Parathyroid adenoma (tissue), 2 donors: ENCODE measurements at regions not wholly inside any gene's neighbourhood (a gene's known extent, or its start where the extent isn't known, plus 50 kb on each side); places are given as distances from the start of the nearest gene placed in this dataset.

ENCODE experiments used
- H2AFZ ChIP-seq: fragments of 300-600 bp; sonication (generic); one replicate; pipeline ENCODE4 v1.7.0; 2017; ENCODE audit warnings: antibody characterized with exemption, mild to moderate bottlenecking
- H3K27ac ChIP-seq: fragments of 300-600 bp; sonication (generic); one replicate; pipeline ENCODE4 v1.7.0; 2017
- H3K27me3 ChIP-seq: fragments of 300-600 bp; sonication (generic); one replicate; pipeline ENCODE4 v1.7.0; 2017; ENCODE audit warnings: low read length; ENCODE audit not compliant: control insufficient read depth, insufficient read depth
- H3K36me3 ChIP-seq: fragments of 300-600 bp; sonication (generic); one replicate; pipeline ENCODE4 v1.7.0; 2017; ENCODE audit warnings: low read length; ENCODE audit not compliant: control insufficient read depth, insufficient read depth
- H3K4me1 ChIP-seq: fragments of 300-600 bp; sonication (generic); one replicate; pipeline ENCODE4 v1.7.0; 2017; ENCODE audit warnings: control low read depth
- H3K4me2 ChIP-seq: fragments of 300-600 bp; sonication (generic); one replicate; pipeline ENCODE4 v1.7.0; 2017; ENCODE audit warnings: low read length
- H3K4me3 ChIP-seq: fragments of 300-600 bp; sonication (generic); one replicate; pipeline ENCODE4 v1.7.0; 2017; ENCODE audit warnings: low read depth, low read length
- H3K79me2 ChIP-seq: fragments of 300-600 bp; sonication (generic); one replicate; pipeline ENCODE4 v1.7.0; 2017; ENCODE audit warnings: control low read depth
- H3K9ac ChIP-seq: fragments of 300-600 bp; sonication (generic); one replicate; pipeline ENCODE4 v1.7.0; 2017; ENCODE audit warnings: mild to moderate bottlenecking
- H3K9me3 ChIP-seq: fragments of 300-600 bp; sonication (generic); one replicate; pipeline ENCODE4 v1.7.0; 2017; ENCODE audit warnings: low read length; ENCODE audit not compliant: control insufficient read depth
- TF ChIP-seq, protein P1 (sequence below): fragments of 300-600 bp; sonication (generic); IDR thresholded peaks from one replicate; pipeline ENCODE4 v1.7.0; 2017; ENCODE audit warnings: antibody characterized with exemption, mild to moderate bottlenecking
- donor health status: primary hyperparathyroidism.

DNA sequence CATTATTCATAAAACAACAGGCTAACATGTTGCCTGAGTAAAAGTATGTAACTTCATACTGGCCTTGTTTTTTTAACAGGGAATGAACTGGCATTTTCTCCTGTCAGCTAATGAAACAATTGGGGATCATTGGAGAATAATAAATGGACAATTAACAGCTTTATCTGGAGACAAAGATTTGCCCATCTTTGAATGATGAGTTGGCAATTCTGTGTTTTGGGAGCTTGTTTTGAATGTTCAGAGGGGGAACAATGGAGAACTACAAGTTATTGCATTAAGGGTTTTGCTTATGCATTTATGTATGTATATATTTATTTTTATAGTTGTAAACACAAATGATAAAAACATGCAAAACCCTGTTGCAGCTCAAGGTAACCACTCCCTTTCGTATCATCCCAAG is 150.3 kb downstream of the CBLN4 start:
- Histone ChIP-seq H3K4me1 (no peaks in the 10 kb centered on the region), H3K36me3 (no peaks in the 10 kb centered on the region), H3K27ac (no peak overlapping the region), H3K27me3 (no peaks in the 10 kb centered on the region), H2AFZ (no peak overlapping the region), H3K9ac (no peak overlapping the region), H3K9me3 (no peaks in the 10 kb centered on the region), H3K4me3 (no peak overlapping the region), H3K4me2 (no peak overlapping the region), H3K79me2 (no peaks in the 10 kb centered on the region)
- TF ChIP-seq, protein P1, sequence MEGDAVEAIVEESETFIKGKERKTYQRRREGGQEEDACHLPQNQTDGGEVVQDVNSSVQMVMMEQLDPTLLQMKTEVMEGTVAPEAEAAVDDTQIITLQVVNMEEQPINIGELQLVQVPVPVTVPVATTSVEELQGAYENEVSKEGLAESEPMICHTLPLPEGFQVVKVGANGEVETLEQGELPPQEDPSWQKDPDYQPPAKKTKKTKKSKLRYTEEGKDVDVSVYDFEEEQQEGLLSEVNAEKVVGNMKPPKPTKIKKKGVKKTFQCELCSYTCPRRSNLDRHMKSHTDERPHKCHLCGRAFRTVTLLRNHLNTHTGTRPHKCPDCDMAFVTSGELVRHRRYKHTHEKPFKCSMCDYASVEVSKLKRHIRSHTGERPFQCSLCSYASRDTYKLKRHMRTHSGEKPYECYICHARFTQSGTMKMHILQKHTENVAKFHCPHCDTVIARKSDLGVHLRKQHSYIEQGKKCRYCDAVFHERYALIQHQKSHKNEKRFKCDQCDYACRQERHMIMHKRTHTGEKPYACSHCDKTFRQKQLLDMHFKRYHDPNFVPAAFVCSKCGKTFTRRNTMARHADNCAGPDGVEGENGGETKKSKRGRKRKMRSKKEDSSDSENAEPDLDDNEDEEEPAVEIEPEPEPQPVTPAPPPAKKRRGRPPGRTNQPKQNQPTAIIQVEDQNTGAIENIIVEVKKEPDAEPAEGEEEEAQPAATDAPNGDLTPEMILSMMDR, result no peak

DNA sequence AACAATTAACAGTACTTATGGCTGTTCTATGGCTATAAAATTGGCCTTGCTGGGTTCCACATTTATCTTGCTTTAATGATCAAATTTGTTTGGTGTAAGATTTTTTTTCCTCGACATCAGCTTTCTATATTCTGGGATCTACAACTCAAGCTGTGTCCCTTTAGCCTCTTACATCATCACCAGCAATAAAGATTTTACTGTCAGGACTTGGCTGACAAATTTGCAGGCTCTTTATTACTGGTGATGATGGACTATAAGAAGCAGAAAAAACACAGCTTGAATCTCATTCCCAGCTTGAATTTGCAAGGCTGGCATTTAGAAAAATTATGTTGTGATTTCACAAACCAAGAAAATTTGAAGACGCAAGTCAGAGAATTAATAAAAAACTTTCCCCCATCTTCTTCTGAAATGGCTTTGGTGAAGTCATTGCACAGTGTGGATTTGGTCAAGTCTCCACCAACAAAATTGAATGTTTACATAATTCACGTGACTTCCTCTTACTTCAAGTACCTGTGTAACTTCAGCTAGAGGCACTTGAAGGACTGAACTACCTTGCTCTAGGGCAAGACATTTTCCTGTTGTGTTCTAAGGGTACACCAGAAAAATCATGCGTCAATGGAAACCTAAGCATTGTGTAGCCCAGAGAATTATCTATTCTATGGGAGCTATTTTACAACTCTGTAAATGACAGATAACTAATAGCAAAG is 175.0 kb downstream of the CBLN4 start:
- no peaks in the 10 kb centered on the region for H3K79me2 ChIP-seq
- no peaks in the 10 kb centered on the region for H3K27me3 ChIP-seq
- no peak overlapping the region for H3K9ac ChIP-seq
- H3K4me3 ChIP-seq, result no peak overlapping the region
- H3K27ac ChIP-seq, result no peak overlapping the region
- H3K36me3 ChIP-seq, result no peaks in the 10 kb centered on the region
- TF ChIP-seq, protein P1, result no peak
- H2AFZ ChIP-seq, result no peak overlapping the region
- no peaks in the 10 kb centered on the region for H3K9me3 ChIP-seq
- no peak overlapping the region for H3K4me2 ChIP-seq
- no peaks in the 10 kb centered on the region for H3K4me1 ChIP-seq

DNA sequence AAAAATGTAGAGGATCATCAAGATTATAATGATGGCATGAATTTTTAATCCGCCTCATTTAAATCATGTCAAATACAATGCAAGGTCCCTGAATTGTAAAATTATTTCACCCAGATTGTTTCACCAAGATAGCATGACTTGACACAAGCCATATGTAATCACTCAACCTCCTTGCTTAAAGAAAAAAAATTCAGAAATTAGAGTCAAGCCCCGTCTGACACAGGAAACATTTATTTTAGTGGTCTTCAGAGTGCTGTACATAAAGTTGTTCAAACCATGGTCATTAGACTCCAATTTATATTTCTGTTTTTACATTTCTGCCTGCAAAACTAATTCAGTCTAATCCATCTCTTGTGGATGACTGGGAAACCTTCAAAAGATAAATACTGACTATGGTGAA is 200.2 kb downstream of the CBLN4 start:
- H3K27ac ChIP-seq, result no peak overlapping the region
- no peak overlapping the region for H3K4me3 ChIP-seq
- no peak overlapping the region for H3K9ac ChIP-seq
- H2AFZ ChIP-seq, result no peak overlapping the region
- no peaks in the 10 kb centered on the region for H3K36me3 ChIP-seq
- H3K27me3 ChIP-seq, result no peaks in the 10 kb centered on the region
- no peaks in the 10 kb centered on the region for H3K4me1 ChIP-seq
- no peaks in the 10 kb centered on the region for H3K79me2 ChIP-seq
- H3K4me2 ChIP-seq, result no peak overlapping the region
- TF ChIP-seq, protein P1, result no peak
- no peaks in the 10 kb centered on the region for H3K9me3 ChIP-seq

DNA sequence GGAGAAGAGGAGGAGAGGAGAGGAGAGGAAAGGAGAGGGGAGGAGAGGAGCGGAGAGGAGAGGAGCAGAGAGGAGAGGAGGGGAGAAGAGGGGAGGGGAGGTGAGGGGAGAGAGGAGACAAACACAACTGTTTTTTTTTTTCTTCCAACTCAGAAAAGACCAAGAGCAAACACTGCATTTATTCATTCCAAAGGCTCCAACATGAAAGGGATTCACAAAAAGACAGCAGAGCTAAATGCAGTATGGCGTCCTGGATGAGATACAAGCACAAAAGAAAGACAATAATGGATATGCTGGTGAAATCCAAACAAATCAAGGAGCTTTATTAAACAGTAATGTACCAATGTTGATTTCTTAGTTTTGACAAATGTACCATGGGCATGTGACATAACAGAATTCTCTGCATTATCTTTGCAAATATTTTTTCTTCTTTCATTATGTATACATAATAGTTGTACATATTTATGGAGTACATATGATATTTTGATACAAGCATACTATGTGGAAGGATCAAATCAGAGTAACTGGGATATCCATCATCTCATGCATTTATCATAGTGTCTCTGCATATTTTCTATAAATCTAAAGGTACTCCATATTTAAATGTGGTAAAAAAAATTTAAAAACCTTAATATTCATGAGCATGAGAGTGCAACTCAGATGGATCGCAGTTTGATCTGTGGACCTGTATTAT is 204.6 kb downstream of the CBLN4 start:
- no peak overlapping the region for H2AFZ ChIP-seq
- no peaks in the 10 kb centered on the region for H3K79me2 ChIP-seq
- H3K27ac ChIP-seq, result no peak overlapping the region
- no peaks in the 10 kb centered on the region for H3K36me3 ChIP-seq
- H3K9me3 ChIP-seq, result no peaks in the 10 kb centered on the region
- H3K4me2 ChIP-seq, result no peak overlapping the region
- no peak overlapping the region for H3K4me3 ChIP-seq
- H3K9ac ChIP-seq, result no peak overlapping the region
- H3K4me1 ChIP-seq, result no peaks in the 10 kb centered on the region
- H3K27me3 ChIP-seq, result no peaks in the 10 kb centered on the region
- TF ChIP-seq, protein P1, result no peak
